ENCODE measurements at regions not wholly inside any gene's neighbourhood (a gene's known extent, or its start where the extent isn't known, plus 50 kb on each side); places are given as distances from the start of the nearest gene placed in this dataset.

DNA sequence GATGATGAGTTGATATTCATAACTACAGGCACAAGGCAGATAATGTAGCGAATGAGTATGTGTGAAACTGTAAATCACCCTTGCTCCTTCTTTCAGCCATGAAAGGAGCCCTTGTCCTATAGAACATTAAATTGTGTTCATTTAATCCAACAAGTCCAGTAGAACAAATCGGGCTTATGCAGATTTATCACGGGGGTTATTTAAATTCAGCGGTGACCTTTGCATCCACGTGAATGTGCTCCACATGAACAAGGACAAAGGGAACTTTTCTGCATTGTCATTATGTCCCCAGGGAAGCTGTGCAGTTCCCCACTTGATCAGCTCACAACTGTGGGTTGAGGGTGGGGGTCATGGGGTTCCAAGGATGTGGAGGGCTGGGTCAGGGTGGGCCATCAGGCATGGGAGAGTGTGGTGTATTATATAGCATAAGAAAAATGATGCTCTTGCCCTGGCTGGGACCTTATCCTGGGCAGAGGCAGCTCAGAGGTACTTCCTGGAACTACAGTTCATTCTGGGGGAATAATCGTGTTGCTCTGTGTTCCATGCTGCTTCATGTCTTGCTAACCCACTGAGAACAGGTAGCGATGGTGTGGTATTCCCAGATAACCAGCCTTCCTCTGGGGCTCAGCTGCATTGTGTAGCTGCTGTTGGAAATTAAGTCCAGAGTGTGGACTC, 306.6 kb downstream of the FAT3 start (continued):
- TF ChIP-seq, protein P1, sequence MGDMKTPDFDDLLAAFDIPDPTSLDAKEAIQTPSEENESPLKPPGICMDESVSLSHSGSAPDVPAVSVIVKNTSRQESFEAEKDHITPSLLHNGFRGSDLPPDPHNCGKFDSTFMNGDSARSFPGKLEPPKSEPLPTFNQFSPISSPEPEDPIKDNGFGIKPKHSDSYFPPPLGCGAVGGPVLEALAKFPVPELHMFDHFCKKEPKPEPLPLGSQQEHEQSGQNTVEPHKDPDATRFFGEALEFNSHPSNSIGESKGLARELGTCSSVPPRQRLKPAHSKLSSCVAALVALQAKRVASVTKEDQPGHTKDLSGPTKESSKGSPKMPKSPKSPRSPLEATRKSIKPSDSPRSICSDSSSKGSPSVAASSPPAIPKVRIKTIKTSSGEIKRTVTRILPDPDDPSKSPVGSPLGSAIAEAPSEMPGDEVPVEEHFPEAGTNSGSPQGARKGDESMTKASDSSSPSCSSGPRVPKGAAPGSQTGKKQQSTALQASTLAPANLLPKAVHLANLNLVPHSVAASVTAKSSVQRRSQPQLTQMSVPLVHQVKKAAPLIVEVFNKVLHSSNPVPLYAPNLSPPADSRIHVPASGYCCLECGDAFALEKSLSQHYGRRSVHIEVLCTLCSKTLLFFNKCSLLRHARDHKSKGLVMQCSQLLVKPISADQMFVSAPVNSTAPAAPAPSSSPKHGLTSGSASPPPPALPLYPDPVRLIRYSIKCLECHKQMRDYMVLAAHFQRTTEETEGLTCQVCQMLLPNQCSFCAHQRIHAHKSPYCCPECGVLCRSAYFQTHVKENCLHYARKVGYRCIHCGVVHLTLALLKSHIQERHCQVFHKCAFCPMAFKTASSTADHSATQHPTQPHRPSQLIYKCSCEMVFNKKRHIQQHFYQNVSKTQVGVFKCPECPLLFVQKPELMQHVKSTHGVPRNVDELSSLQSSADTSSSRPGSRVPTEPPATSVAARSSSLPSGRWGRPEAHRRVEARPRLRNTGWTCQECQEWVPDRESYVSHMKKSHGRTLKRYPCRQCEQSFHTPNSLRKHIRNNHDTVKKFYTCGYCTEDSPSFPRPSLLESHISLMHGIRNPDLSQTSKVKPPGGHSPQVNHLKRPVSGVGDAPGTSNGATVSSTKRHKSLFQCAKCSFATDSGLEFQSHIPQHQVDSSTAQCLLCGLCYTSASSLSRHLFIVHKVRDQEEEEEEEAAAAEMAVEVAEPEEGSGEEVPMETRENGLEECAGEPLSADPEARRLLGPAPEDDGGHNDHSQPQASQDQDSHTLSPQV (IDR thresholded peaks at IDR 0.05): no peak
- no peak for TF ChIP-seq OTX1 (CRISPR knock-in tag; IDR thresholded peaks at IDR 0.05)
- no peak for TF ChIP-seq HDAC3 (IDR thresholded peaks at IDR 0.05; ENCODE audit: borderline replicate concordance, partially characterized antibody)

DNA sequence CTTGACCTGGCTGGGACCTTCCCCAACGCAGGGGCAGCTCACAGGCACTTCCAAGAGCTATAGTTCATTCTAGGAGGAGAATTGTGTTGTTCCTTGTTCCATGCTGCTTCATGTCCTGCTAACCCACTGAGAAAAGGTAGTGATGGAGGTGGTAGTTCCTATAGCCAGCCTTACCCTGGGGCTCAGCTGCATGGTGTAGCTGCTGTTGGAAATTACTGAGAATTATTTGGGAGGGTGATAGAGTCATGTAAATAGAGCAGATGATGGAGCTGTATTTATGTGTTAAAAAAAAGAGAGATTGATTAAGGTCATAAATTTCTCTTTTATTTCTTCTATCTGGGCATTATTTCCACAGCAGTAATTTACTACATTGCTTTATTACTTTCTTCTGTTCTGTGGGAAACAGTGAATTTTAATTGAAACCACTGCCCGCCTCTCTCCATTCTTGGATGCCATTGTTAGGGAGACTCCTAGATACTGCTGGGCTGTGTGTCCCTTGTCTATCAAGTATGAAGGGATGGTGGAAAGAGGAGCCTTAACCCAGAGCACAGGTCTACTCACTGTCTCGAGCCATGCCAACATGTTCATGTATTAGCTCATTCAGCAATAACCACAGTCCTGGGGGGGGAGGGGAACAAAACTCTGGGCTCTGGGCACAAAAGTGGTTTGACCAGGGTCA, 309.2 kb downstream of the FAT3 start:
- in situ Hi-C loops (cut with MboI) (no loop called here), intact Hi-C loops (cut with micrococcal nuclease) (no loop called here)
- Histone ChIP-seq H4K20me1 (replicated peaks; ENCODE audit: control insufficient read depth, insufficient read depth, low read length) (no peaks in the 10 kb centered on the region), H2AFZ (ENCODE audit: low read depth, low read length) (no peak overlapping the region), H3K9me1 (ENCODE audit: control insufficient read depth, insufficient read depth, low read length) (no peaks in the 10 kb centered on the region), H3K36me3 (ENCODE audit: control insufficient read depth, insufficient read depth, low read length) (no peaks in the 10 kb centered on the region), H3K4me1 (replicated peaks in 1 of 2; ENCODE audit: control insufficient read depth in 2 of 2, insufficient read depth in 2 of 2, low read length in 2 of 2) (no peaks in the 10 kb centered on the region), H3K9ac (ENCODE audit: insufficient read depth in 1 of 2, low read depth in 2 of 2, low read length in 2 of 2) (no peak overlapping the region), H3K4me3 (no peak overlapping the region), H3K27ac (ENCODE audit: extremely low read depth, low read depth, low read length) (no peak overlapping the region), H3K9me3 (replicated peaks; ENCODE audit: control insufficient read depth, insufficient read depth, low read depth, low read length) (peaks cover 2% of the 10 kb centered on the region; the same call in 1 of the 2 replicates), H3K4me2 (ENCODE audit: insufficient read depth, low read length) (no peak overlapping the region), H3K27me3 (ENCODE audit: control insufficient read depth in 2 of 2, insufficient read depth in 2 of 2, low read length in 2 of 2) (no peaks in the 10 kb centered on the region), H3K79me2 (ENCODE audit: control insufficient read depth, insufficient read depth, low read length) (no peaks in the 10 kb centered on the region)
- DNase-seq (ENCODE audit: extremely low read depth in 1 of 4, low spot score in 3 of 4) (no peak), FAIRE-seq (no peak), ATAC-seq (no peak)
- 0% methylated on average over 3 of the region's 3 CpGs for WGBS (ENCODE audit: insufficient coverage, low coverage, missing lambda C conversion rate)
- POLR2A ChIA-PET: interaction anchor here (0.6 to 0.8 kb wide), 2 partner anchors 13 to 312 kb away, joined by 3 read pairs; no protein-coding TSS in a partner anchor
- BruUV-seq (replicated peaks): no TSS peak
- CTCF ChIA-PET (ENCODE audit: low intra/inter-chr PET ratio): no interaction called here
- no peak for TF ChIP-seq TFAM (CRISPR knock-in tag; conservative IDR thresholded peaks at IDR 0.05)
- TF ChIP-seq, protein P2, sequence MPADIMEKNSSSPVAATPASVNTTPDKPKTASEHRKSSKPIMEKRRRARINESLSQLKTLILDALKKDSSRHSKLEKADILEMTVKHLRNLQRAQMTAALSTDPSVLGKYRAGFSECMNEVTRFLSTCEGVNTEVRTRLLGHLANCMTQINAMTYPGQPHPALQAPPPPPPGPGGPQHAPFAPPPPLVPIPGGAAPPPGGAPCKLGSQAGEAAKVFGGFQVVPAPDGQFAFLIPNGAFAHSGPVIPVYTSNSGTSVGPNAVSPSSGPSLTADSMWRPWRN (IDR thresholded peaks at IDR 0.05; ENCODE audit: low read depth): no peak
- no peak for TF ChIP-seq SMARCA5 (IDR thresholded peaks at IDR 0.05)
- TF ChIP-seq XRCC3 (IDR thresholded peaks at IDR 0.05): no peak
- TF ChIP-seq SIX5 (IDR thresholded peaks at IDR 0.05; ENCODE audit: borderline replicate concordance in 1 of 2, insufficient read depth in 1 of 2, low read depth in 1 of 2, low read length in 2 of 2): no peak
- no peak for TF ChIP-seq ZNF165 (CRISPR knock-in tag; IDR thresholded peaks at IDR 0.05; ENCODE audit: borderline replicate concordance)
- TF ChIP-seq ZNF217 (CRISPR knock-in tag; IDR thresholded peaks at IDR 0.05): no peak
- no peak for TF ChIP-seq ATF1 (CRISPR knock-in tag; IDR thresholded peaks at IDR 0.05)
- TF ChIP-seq ATF1 (tag; IDR thresholded peaks at IDR 0.05): no peak
- no peak for TF ChIP-seq KHSRP (IDR thresholded peaks at IDR 0.05)
- TF ChIP-seq, protein P3, sequence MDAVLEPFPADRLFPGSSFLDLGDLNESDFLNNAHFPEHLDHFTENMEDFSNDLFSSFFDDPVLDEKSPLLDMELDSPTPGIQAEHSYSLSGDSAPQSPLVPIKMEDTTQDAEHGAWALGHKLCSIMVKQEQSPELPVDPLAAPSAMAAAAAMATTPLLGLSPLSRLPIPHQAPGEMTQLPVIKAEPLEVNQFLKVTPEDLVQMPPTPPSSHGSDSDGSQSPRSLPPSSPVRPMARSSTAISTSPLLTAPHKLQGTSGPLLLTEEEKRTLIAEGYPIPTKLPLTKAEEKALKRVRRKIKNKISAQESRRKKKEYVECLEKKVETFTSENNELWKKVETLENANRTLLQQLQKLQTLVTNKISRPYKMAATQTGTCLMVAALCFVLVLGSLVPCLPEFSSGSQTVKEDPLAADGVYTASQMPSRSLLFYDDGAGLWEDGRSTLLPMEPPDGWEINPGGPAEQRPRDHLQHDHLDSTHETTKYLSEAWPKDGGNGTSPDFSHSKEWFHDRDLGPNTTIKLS (IDR thresholded peaks at IDR 0.05; ENCODE audit: borderline replicate concordance, low read depth): no peak
- no peak for TF ChIP-seq KLF13 (tag; IDR thresholded peaks at IDR 0.05; ENCODE audit: borderline replicate concordance, low read depth)

Data from K562 (cell line).